Hepatic stellate cell (primary cell): ENCODE measurements at regions not wholly inside any gene's neighbourhood (a gene's known extent, or its start where the extent isn't known, plus 50 kb on each side); places are given as distances from the start of the nearest gene placed in this dataset.
"Not testable (repeated sequence)": the region's sequence is repeated elsewhere in the genome, so short reads cannot be mapped to it uniquely, and the experiment has no call there.

ENCODE experiments used
- DNase-seq: peaks from one replicate; pipeline ENCODE4 v3.0.0; 2011; ENCODE audit warnings: low spot score

- no peak for DNase-seq
Observed at GRCh38 chr6:103142902-103143301, 1716.8 kb downstream of the HACE1 start.

GRCh38 chr6:103140308-103141027 is 1719.3 kb downstream of the HACE1 start:
- DNase-seq, result no peak

- no peak for DNase-seq
Observed at GRCh38 chr6:103139377-103139776, 1720.3 kb downstream of the HACE1 start.

DNA sequence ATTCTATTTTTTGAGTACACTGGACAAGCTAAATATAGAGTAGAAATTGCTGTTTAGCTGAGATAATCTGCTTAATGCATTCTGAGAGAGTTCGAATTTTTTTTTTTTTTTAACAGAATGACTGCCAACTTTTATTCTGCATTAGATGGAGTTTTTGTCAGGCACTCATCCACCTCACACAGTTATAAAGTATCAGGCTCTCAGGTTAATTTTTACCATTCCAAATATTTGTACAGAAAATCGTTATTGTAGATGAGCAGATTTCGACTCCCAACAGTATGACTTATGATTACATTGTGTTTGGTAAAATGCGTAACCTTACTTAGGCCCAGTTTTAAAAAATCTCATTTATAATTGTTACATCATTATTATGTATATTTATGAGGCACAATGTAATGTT is 1731.0 kb downstream of the GRIK2 start:
- no peak for DNase-seq

DNA sequence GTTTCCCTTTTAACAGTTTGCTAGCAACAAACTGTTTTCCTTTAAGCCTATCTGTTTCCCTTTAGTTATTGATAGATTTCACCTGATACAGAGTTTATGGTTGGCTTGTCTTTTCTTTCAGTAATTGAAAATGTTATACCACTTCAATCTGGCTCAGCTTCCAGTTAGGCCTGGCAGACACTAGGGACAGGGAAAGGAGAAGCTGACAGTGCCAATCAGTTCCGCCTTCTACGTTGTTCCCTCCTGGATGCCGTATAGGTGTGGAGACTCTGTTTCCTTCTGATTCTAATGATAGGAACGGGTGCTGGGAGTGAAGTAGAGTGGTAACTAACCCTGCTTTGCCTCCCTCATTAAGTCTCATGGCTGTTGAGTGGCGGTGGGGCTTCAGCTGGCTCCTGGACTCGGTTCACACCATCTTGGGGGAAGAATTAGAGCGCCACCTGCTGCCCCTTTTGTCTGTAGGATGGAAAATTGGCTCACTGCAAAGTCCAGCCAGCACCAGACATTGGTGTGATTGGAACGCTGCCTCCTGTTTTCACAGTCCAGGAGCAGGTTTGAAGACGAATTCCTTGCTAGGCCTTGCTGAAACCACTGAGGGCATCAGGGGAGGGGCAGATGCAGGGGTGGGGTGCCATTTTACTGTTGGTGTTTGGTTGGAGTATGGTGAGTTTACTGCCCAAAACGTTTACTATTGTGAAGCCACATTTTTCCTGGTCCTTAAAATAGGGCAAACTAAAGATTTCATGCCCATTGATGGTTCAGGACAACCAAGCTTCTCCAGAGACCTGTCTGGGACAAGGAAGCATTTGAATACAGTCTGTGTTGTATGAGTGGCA is 1729.5 kb downstream of the GRIK2 start:
- DNase-seq, result no peak

- no peak for DNase-seq
Observed at GRCh38 chr6:103119056-103119455, 1725.5 kb downstream of the GRIK2 start.

- no peak for DNase-seq
Observed at GRCh38 chr6:103114582-103114981, 1721.1 kb downstream of the GRIK2 start.

GRCh38 chr6:103113416-103113815 is 1719.9 kb downstream of the GRIK2 start:
- no peak for DNase-seq

DNA sequence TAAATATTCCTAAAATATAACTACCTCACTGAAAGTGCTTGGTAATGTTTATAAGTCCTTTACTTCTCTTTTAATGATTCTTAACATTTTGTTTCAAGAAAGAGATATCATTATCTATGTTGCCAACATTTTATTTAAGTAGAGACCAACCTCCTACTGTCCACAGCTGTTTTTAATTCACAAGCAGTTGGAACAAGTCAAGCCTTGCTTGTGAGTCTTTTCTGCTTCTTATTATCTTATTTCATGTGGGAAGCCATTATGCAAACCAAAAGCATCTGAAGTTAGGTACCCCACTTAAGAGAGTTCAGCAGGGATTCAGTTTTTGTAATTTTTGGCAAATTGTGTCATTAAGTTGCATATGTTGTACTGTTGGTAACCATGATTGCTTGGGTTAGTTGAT is 1714.5 kb downstream of the GRIK2 start:
- no peak for DNase-seq

- DNase-seq, result no peak
Observed at GRCh38 chr6:103105686-103106085, 1712.2 kb downstream of the GRIK2 start.

- no peak for DNase-seq
Observed at GRCh38 chr6:103101267-103101666, 1707.8 kb downstream of the GRIK2 start.

GRCh38 chr6:103092414-103092813 is 1698.9 kb downstream of the GRIK2 start:
- not testable (repeated sequence) for DNase-seq

- DNase-seq, result no peak
Observed at GRCh38 chr6:103085801-103086200, 1692.3 kb downstream of the GRIK2 start.

DNA sequence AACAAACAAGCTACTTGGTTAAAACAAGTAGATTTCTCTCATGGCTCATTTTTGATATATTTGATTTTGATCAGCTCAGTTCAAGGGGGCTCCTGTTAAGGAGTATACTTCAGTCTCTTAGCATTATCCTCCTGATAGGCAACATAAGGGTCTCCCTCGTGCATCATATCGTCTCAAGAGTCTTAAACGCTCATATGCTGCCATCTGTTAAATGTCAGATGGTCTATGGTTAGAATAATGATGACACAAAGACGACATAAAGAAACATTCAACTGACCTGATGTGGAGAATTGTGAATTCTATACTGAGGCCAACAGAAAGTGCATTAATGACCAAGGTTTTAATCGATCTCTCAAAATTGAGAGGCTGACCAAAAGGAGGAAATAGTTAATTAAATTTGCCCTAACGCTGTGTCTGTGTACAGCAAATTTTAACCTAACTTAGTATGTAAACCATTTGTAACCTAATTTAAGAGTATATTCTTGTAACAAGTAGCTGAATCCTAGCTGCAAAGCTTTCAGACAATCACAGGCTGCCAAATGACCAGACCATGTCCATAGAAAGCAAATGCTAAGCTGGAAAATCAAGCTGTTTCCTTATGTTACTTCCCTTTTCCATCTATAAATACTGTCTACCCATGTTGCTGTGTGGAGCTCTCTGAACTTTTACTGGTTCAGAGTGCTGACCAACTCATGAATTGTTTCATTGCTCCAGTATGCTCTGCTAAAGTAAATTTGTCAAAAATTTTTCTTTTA is 1688.5 kb downstream of the GRIK2 start:
- DNase-seq, result no peak

- DNase-seq, result no peak
Observed at GRCh38 chr6:103081126-103081525, 1687.6 kb downstream of the GRIK2 start.

- DNase-seq, result no peak
Observed at GRCh38 chr6:103080497-103080896, 1687.0 kb downstream of the GRIK2 start.

GRCh38 chr6:103079867-103080266 is 1686.4 kb downstream of the GRIK2 start:
- no peak for DNase-seq

- no peak for DNase-seq
Observed at GRCh38 chr6:103062136-103062535, 1668.6 kb downstream of the GRIK2 start.

GRCh38 chr6:103047567-103047966 is 1654.1 kb downstream of the GRIK2 start:
- DNase-seq, result no peak

GRCh38 chr6:103042336-103042735 is 1648.8 kb downstream of the GRIK2 start:
- no peak for DNase-seq

- no peak for DNase-seq
Observed at GRCh38 chr6:103036846-103037245, 1643.3 kb downstream of the GRIK2 start.

DNA sequence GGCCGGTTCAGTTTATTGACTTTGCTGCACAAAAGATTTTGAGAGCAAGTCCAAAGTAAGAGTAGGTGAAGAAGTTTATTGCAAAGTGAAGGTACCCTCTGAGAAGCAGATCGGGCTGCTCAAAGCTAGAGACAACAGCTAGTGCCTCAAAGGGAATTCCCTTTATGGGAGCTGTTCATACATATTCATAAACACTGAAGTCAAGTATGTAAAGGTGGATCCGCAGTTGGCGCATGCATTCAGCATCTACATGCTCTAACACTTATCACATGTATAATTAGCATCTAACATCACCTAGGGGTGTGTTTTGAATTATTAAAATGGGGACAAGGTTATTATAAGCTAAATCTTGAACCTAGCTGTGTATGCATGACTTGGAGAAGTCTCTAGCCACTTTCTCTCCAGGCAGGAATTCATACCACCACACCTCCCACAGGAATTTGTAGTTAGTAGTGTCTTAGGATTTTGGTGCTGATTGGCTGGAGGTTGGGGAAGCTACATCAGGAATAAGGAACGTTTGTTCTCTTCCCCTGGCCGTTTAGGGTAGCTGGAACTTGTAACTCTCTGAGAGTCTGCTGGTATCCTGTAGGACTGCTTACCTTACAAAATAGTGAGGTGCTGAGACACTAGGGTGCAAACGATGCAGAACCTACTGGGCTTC is 1633.9 kb downstream of the GRIK2 start:
- no peak for DNase-seq
